Esophagus muscularis mucosa (tissue), 4 donors: ENCODE measurements at regions not wholly inside any gene's neighbourhood (a gene's known extent, or its start where the extent isn't known, plus 50 kb on each side); places are given as distances from the start of the nearest gene placed in this dataset.
A peak's percentile ranks its signal among the peaks of the same experiment; 100 is the strongest.

Source experiments
- DNase-seq: peaks from one replicate; pipeline ENCODE4 v3.0.0-alpha.2; 2017; ENCODE audit errors: extremely low spot score
- H3K27ac ChIP-seq, 4 donors: fragments of 200-600 bp; sonication (generic); replicated peaks in 1 of 4; 1 replicate in 3 of 4; 2 replicates in 1 of 4; pipeline ENCODE4 v1.5.1; 2016 to 2019; ENCODE audit warnings: mild to moderate bottlenecking in 1 of 4
- H3K27me3 ChIP-seq, 4 donors: fragments of 200-600 bp; sonication (generic); one replicate each; pipeline versions ENCODE4 v1.5.1 to v1.6.0; 2016 to 2019
- H3K36me3 ChIP-seq, 4 donors: fragments of 200-600 bp; sonication (generic); one replicate each; pipeline ENCODE4 v1.5.1; 2016 to 2019
- H3K4me1 ChIP-seq, 4 donors: fragments of 200-600 bp; sonication (generic); one replicate each; pipeline ENCODE4 v1.5.1; 2016 to 2019
- H3K4me3 ChIP-seq, 4 donors: fragments of 200-600 bp; sonication (generic); 1 replicate in 2 of 4; 2 replicates in 2 of 4; pipeline ENCODE4 v1.5.1; 2016 to 2019; ENCODE audit warnings: mild to moderate bottlenecking in 4 of 4, moderate library complexity in 1 of 4
- H3K9me3 ChIP-seq, 4 donors: fragments of 200-600 bp; sonication (generic); 1 replicate in 3 of 4; 2 replicates in 1 of 4; pipeline ENCODE4 v1.5.1; 2016 to 2019
- EP300 ChIP-seq: sonication (generic); formaldehyde crosslinking; IDR thresholded peaks from one replicate; pipeline ENCODE4 v1.6.1; 2017; ENCODE audit warnings: antibody characterized with exemption
- POLR2A ChIP-seq: fragments of 450-650 bp; IDR thresholded peaks from one replicate; pipeline ENCODE4 v1.6.1; 2017; ENCODE audit warnings: antibody characterized with exemption, moderate library complexity, mild to moderate bottlenecking, low read depth
- POLR2AphosphoS5 ChIP-seq, 2 donors: sonication (generic); formaldehyde crosslinking; IDR thresholded peaks; one replicate each; pipeline ENCODE4 v1.6.1; 2017; ENCODE audit warnings: antibody characterized with exemption in 2 of 2
- WGBS: methylation state at CpG from one replicate; pipeline ENCODE4 v1.1.5; 2018; 5-methylcytosine and 5-hydroxymethylcytosine counted together
- intact Hi-C: fragments of 100-400 bp; cut with DNase I; formaldehyde crosslinking; loops from one replicate; pipeline ENCODE4 v1.15.1; 2023
- TF ChIP-seq, protein P1 (sequence below), 3 experiments: fragments of 200-600 bp in 2 of 3; fragments of 450-650 bp in 1 of 3; sonication (generic) in 2 of 3; IDR thresholded peaks; one replicate each; pipeline ENCODE4 v1.5.1; 2017 to 2019; ENCODE audit warnings: antibody characterized with exemption in 3 of 3, mild to moderate bottlenecking in 2 of 3, moderate library complexity in 1 of 3

DNA sequence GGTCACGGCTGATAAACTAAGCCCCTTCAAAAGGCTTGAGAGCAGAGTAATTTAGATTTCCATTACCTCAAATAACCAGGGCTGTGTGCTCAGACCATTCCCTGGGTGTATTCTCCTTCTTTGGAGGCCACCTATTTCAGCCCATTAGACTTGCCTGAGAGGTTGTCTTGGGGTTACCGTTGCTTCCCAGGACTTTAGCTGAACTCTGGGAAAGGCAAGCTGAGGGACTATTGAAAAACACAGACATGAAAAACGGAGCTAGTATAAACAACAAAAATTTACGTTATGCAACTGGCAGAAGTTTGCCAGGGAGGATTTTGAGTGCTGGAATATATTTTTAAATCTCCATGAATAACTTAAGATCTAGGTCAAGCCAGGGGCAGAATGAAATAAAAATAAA, 561.0 kb upstream of the TNP1 start:
- Histone ChIP-seq H3K27ac (peak overlapping the region; percentile 77 to 80 (median 78)), H3K4me1 (peaks cover 0 to 46% (median 42%) of the 10 kb centered on the region in 4 donors), H3K36me3 (peaks cover 0 to 10% (median 0%) of the 10 kb centered on the region in 4 donors), H3K9me3 (no peaks in the 10 kb centered on the region), H3K4me3 (no peak overlapping the region), H3K27me3 (no peaks in the 10 kb centered on the region)
- intact Hi-C loops: no loop called here
- peak; percentile 66 for DNase-seq
- 57% methylated on average over 4 of the region's 4 CpGs for WGBS
- TF ChIP-seq, protein P1, sequence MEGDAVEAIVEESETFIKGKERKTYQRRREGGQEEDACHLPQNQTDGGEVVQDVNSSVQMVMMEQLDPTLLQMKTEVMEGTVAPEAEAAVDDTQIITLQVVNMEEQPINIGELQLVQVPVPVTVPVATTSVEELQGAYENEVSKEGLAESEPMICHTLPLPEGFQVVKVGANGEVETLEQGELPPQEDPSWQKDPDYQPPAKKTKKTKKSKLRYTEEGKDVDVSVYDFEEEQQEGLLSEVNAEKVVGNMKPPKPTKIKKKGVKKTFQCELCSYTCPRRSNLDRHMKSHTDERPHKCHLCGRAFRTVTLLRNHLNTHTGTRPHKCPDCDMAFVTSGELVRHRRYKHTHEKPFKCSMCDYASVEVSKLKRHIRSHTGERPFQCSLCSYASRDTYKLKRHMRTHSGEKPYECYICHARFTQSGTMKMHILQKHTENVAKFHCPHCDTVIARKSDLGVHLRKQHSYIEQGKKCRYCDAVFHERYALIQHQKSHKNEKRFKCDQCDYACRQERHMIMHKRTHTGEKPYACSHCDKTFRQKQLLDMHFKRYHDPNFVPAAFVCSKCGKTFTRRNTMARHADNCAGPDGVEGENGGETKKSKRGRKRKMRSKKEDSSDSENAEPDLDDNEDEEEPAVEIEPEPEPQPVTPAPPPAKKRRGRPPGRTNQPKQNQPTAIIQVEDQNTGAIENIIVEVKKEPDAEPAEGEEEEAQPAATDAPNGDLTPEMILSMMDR (IDR thresholded peaks at IDR 0.05): no peak
- TF ChIP-seq POLR2AphosphoS5 (IDR thresholded peaks at IDR 0.05) (no peak), POLR2A (no peak), EP300 (no peak)

DNA sequence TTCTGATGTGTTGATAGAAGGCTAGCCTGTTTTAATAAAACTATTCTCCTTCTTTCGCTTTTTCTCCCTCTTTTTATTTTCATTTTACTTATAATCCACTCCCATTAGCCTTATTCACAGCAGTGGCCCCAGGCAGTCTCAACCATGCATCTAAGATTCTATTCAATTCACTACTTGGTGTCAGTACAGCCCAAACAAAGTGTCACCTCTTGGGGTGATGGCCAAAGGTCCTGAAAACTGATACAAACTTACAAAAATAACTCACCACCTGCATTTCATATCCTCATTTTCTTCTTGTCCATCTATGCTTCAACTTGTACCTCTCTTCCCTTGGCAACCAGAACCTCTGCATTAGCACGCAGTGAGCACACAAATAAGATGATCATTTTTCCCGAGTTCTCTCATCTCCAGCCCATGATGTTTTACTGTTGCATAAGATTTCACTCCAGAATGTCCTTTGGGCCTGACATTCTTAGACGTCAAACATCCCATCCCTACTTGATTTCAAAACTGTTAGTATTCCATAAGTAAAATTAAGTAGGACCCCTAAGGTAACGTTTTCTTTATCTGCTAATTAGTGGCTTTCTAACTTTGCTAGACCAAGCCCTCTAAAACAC, 559.3 kb upstream of the TNP1 start:
- Histone ChIP-seq H3K27ac (peak overlapping the region; percentile 77 to 80 (median 78)), H3K36me3 (no peaks in the 10 kb centered on the region), H3K4me3 (no peak overlapping the region), H3K4me1 (peaks cover 0 to 48% (median 45%) of the 10 kb centered on the region in 4 donors), H3K9me3 (no peaks in the 10 kb centered on the region), H3K27me3 (no peaks in the 10 kb centered on the region)
- DNase-seq: peak; percentile 86
- intact Hi-C loops: no loop called here
- no peak for TF ChIP-seq EP300
- TF ChIP-seq POLR2AphosphoS5 (IDR thresholded peaks at IDR 0.05): peak; percentile 24 to 25
- 57% methylated on average over 5 of the region's 5 CpGs for WGBS

DNA sequence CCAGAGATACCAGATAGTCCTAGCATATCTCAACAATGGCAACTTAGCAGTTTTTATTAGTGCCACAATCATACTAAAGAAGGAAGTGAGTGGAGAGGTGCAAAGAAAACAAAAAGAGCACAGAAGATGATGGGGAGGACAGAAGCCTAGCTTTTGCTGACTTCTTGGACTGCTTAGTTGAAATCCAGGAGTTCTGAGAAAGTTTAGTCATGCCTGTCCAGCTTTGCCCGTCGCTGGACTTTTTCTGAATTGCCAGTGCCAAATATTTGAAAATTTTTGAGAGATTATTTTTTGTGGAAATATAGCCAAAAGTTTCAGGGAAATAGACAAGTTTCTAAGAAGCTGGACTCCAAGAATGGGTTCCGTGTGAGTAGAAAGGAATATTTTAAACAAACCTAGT, 558.7 kb upstream of the TNP1 start:
- intact Hi-C loops: no loop called here
- Histone ChIP-seq H3K27ac (peak overlapping the region; percentile 77 to 80 (median 78)), H3K36me3 (no peaks in the 10 kb centered on the region), H3K4me3 (no peak overlapping the region), H3K27me3 (no peaks in the 10 kb centered on the region), H3K4me1 (peaks cover under 1 to 54% (median 49%) of the 10 kb centered on the region in 4 donors), H3K9me3 (no peaks in the 10 kb centered on the region)
- TF ChIP-seq EP300 (no peak), POLR2AphosphoS5 (IDR thresholded peaks at IDR 0.05) (no peak), POLR2A (no peak)
- TF ChIP-seq, protein P1 (IDR thresholded peaks at IDR 0.05): no peak
- 47% methylated on average over 3 of the region's 3 CpGs for WGBS
- peak; percentile 79 for DNase-seq

DNA sequence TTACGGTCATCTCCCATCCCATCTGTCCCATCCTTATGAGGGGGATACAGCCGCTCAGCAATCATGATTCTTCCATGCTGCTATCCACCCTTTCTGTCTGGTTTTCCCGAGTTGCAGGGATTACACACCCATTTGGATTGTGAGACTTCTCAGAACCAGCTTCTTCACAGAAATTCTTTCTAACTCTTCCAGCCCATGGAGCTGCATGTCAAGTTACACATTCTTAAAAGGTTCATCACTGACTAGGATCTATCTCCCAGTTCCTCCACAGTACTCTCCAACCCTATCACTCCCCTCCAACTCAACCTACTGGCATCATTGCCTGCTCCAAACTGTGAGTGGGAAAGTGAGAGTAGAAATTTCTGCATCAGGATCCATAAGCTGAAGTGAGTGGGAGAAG, 558.2 kb upstream of the TNP1 start:
- H3K27me3 ChIP-seq: no peaks in the 10 kb centered on the region
- peak overlapping the region; percentile 77 to 80 (median 78) for H3K27ac ChIP-seq
- no peak overlapping the region for H3K4me3 ChIP-seq
- H3K9me3 ChIP-seq: no peaks in the 10 kb centered on the region
- TF ChIP-seq POLR2A (no peak), POLR2AphosphoS5 (IDR thresholded peaks at IDR 0.05) (no peak), EP300 (no peak)
- TF ChIP-seq, protein P1 (IDR thresholded peaks at IDR 0.05): no peak
- peak; percentile 45 for DNase-seq
- WGBS: 88% methylated on average over 3 of the region's 3 CpGs
- no peaks in the 10 kb centered on the region for H3K36me3 ChIP-seq
- intact Hi-C loops: no loop called here
- H3K4me1 ChIP-seq: peaks cover 3 to 59% (median 53%) of the 10 kb centered on the region in 4 donors

DNA sequence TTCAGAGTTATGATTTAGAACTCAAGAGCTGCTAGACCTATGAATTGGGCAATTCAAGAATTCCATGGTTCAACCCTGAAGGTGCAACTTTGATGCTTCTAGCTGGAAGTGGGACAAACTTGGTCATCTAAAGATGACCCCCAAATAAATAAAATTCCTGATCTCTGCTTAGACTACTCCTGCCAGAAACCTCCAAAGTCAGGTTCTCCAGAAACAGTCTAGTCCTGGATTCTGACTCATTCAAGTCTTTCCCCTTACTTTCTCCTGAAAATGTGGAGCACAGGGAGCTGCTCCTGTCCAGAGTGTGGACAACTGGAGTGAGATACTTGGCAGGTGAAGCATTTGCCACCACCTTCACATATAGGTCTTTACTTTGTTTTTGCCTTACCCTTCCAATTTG, 557.7 kb upstream of the TNP1 start:
- H3K36me3 ChIP-seq: no peaks in the 10 kb centered on the region
- DNase-seq: peak; percentile 66
- intact Hi-C loops: no loop called here
- no peak overlapping the region for H3K4me3 ChIP-seq
- peaks cover 8 to 65% (median 58%) of the 10 kb centered on the region in 4 donors for H3K4me1 ChIP-seq
- H3K9me3 ChIP-seq: no peaks in the 10 kb centered on the region
- peak overlapping the region; percentile 77 to 80 (median 78) for H3K27ac ChIP-seq
- H3K27me3 ChIP-seq: no peaks in the 10 kb centered on the region
- TF ChIP-seq POLR2A (no peak), EP300 (no peak)
- TF ChIP-seq, protein P1 (IDR thresholded peaks at IDR 0.05): no peak
